ENCODE measurements at regions not wholly inside any gene's neighbourhood (a gene's known extent, or its start where the extent isn't known, plus 50 kb on each side); places are given as distances from the start of the nearest gene placed in this dataset.
"Not testable (repeated sequence)": the region's sequence is repeated elsewhere in the genome, so short reads cannot be mapped to it uniquely, and the experiment has no call there.

- DNase-seq (ENCODE audit: low read depth), result no peak
Measured at GRCh38 chr9:104269996-104270963, 176.2 kb downstream of the SMC2 start.

GRCh38 chr9:104276709-104277245, 182.7 kb downstream of the SMC2 start:
- DNase-seq (ENCODE audit: low read depth), result peak; percentile 14

- DNase-seq (ENCODE audit: low read depth), result no peak
Measured at GRCh38 chr9:104278929-104279496, 184.9 kb downstream of the SMC2 start.

- DNase-seq (ENCODE audit: low read depth), result no peak
Measured at GRCh38 chr9:104279535-104280177, 185.5 kb downstream of the SMC2 start.

GRCh38 chr9:104280178-104280560, 186.1 kb downstream of the SMC2 start:
- no peak for DNase-seq (ENCODE audit: low read depth)

- no peak for DNase-seq (ENCODE audit: low read depth)
Measured at GRCh38 chr9:104280711-104281110, 186.6 kb downstream of the SMC2 start.

- no peak for DNase-seq (ENCODE audit: low read depth)
Measured at GRCh38 chr9:104286187-104286586, 192.1 kb downstream of the SMC2 start.

GRCh38 chr9:104286799-104287198, 192.7 kb downstream of the SMC2 start:
- no peak for DNase-seq (ENCODE audit: low read depth)

GRCh38 chr9:104287253-104287878, 193.3 kb downstream of the SMC2 start:
- DNase-seq (ENCODE audit: low read depth), result no peak

GRCh38 chr9:104293877-104294276, 199.8 kb downstream of the SMC2 start:
- no peak for DNase-seq (ENCODE audit: low read depth)

- no peak for DNase-seq (ENCODE audit: low read depth)
Measured at GRCh38 chr9:104300124-104300523, 203.9 kb upstream of the OR13F1 start.

GRCh38 chr9:104301755-104302154, 202.3 kb upstream of the OR13F1 start:
- DNase-seq (ENCODE audit: low read depth), result no peak

GRCh38 chr9:104302775-104303174, 201.3 kb upstream of the OR13F1 start:
- no peak for DNase-seq (ENCODE audit: low read depth)

GRCh38 chr9:104304925-104305324, 199.1 kb upstream of the OR13F1 start:
- DNase-seq (ENCODE audit: low read depth), result no peak

- no peak for DNase-seq (ENCODE audit: low read depth)
Measured at GRCh38 chr9:104313396-104314110, 190.5 kb upstream of the OR13F1 start.

- not testable (repeated sequence) for DNase-seq (ENCODE audit: low read depth)
Measured at GRCh38 chr9:104316201-104317009, 187.7 kb upstream of the OR13F1 start.

- no peak for DNase-seq (ENCODE audit: low read depth)
Measured at GRCh38 chr9:104319198-104319597, 184.9 kb upstream of the OR13F1 start.

GRCh38 chr9:104319685-104320084, 184.4 kb upstream of the OR13F1 start:
- no peak for DNase-seq (ENCODE audit: low read depth)

GRCh38 chr9:104322596-104322995, 181.5 kb upstream of the OR13F1 start:
- DNase-seq (ENCODE audit: low read depth), result no peak

- not testable (repeated sequence) for DNase-seq (ENCODE audit: low read depth)
Measured at GRCh38 chr9:104323967-104324694, 179.9 kb upstream of the OR13F1 start.

Data from GM04504 (cell line).